ENCODE measurements at regions not wholly inside any gene's neighbourhood (a gene's known extent, or its start where the extent isn't known, plus 50 kb on each side); places are given as distances from the start of the nearest gene placed in this dataset.

DNA sequence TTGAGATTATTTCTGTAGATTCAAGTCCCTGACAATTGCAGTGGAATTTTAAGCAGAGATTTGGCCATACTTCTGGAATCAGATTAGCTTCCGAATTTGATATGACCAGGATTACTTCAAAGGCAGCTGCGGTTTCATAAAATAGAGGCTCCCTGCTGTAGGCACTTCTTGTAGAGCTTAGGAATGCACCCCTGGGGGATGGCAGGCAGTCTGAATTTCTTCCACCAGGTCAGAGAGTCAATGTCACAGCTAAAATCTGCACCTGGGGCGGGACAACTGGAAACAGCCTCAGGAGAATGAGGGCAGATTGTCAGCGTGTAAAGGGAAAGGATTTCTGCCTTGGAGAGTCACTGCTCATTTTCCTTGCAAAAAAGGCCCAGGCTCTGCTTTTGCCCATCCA lies 182.6 kb downstream of the ARRDC4 start:
- intact Hi-C loops (cut with micrococcal nuclease), result no loop called here
- no peak for FAIRE-seq
- ChIA-PET CTCF (no interaction called here), POLR2A (no interaction called here)
- Histone ChIP-seq H3K27ac (ENCODE audit: insufficient read depth, low read depth, low read length) (no peak overlapping the region), H3K27me3 (ENCODE audit: control insufficient read depth in 2 of 2, insufficient read depth in 2 of 2, low read length in 2 of 2) (no peaks in the 10 kb centered on the region), H3K4me3 (replicated peaks in 1 of 3; ENCODE audit: insufficient read depth in 1 of 3, low read depth in 1 of 3, low read length in 3 of 3) (no peak overlapping the region), H3K9ac (replicated peaks; ENCODE audit: extremely low read depth, insufficient read depth, low read length) (no peak overlapping the region), H3K36me3 (ENCODE audit: control insufficient read depth in 2 of 2, extremely low read depth in 1 of 2, insufficient read depth in 2 of 2, low read length in 2 of 2) (no peaks in the 10 kb centered on the region), H3K79me2 (ENCODE audit: control insufficient read depth, insufficient read depth, low read length) (no peaks in the 10 kb centered on the region), H3K4me2 (ENCODE audit: insufficient read depth, low read length) (no peak overlapping the region), H2AFZ (ENCODE audit: low read depth, low read length) (no peak overlapping the region), H3K9me1 (replicated peaks; ENCODE audit: control insufficient read depth, extremely low read depth, insufficient read depth, low read length) (no peaks in the 10 kb centered on the region), H4K20me1 (replicated peaks; ENCODE audit: control insufficient read depth, extremely low read depth, insufficient read depth, low read length) (no peaks in the 10 kb centered on the region), H3K9me3 (replicated peaks; ENCODE audit: control insufficient read depth, insufficient read depth, low read length) (no peaks in the 10 kb centered on the region), H3K4me1 (ENCODE audit: control insufficient read depth, extremely low read depth, insufficient read depth, low read length) (no peaks in the 10 kb centered on the region)
- BruUV-seq (replicated peaks), result no TSS peak
- TF ChIP-seq, protein P1, sequence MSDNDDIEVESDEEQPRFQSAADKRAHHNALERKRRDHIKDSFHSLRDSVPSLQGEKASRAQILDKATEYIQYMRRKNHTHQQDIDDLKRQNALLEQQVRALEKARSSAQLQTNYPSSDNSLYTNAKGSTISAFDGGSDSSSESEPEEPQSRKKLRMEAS (IDR thresholded peaks at IDR 0.05; ENCODE audit: insufficient read depth, insufficient read length), result no peak
- TF ChIP-seq FOS (IDR thresholded peaks at IDR 0.05; ENCODE audit: borderline replicate concordance, insufficient read depth, low read length) (no peak), GATA2 (IDR thresholded peaks at IDR 0.05; ENCODE audit: insufficient read depth, insufficient read length, low read depth, low read length) (no peak), EZH2 (IDR thresholded peaks at IDR 0.05; ENCODE audit: borderline replicate concordance, low read depth, low read length, severe bottlenecking) (no peak), MYC (IDR thresholded peaks at IDR 0.05; ENCODE audit: low read depth, low read length) (no peak), JUN (IDR thresholded peaks at IDR 0.05; ENCODE audit: borderline replicate concordance, insufficient read depth, insufficient read length, low read depth) (no peak), POLR2A (IDR thresholded peaks at IDR 0.05; ENCODE audit: low read depth, low read length) (no peak), POLR2AphosphoS5 (IDR thresholded peaks at IDR 0.05; ENCODE audit: insufficient read depth, low read depth, low read length) (no peak)
- TF ChIP-seq, protein P2, sequence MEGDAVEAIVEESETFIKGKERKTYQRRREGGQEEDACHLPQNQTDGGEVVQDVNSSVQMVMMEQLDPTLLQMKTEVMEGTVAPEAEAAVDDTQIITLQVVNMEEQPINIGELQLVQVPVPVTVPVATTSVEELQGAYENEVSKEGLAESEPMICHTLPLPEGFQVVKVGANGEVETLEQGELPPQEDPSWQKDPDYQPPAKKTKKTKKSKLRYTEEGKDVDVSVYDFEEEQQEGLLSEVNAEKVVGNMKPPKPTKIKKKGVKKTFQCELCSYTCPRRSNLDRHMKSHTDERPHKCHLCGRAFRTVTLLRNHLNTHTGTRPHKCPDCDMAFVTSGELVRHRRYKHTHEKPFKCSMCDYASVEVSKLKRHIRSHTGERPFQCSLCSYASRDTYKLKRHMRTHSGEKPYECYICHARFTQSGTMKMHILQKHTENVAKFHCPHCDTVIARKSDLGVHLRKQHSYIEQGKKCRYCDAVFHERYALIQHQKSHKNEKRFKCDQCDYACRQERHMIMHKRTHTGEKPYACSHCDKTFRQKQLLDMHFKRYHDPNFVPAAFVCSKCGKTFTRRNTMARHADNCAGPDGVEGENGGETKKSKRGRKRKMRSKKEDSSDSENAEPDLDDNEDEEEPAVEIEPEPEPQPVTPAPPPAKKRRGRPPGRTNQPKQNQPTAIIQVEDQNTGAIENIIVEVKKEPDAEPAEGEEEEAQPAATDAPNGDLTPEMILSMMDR (IDR thresholded peaks at IDR 0.05; ENCODE audit: extremely low read depth in 1 of 2, insufficient read depth in 1 of 2, low read depth in 1 of 2, low read length in 2 of 2), result no peak
- DNase-seq (ENCODE audit: low read depth, low spot score), result no peak
- dilution Hi-C loops (cut with MboI; ENCODE audit: extremely low pct_ligation_motif_present, low sequenced_read_pairs), result no loop called here
